Loucy (cell line): ENCODE measurements at regions not wholly inside any gene's neighbourhood (a gene's known extent, or its start where the extent isn't known, plus 50 kb on each side); places are given as distances from the start of the nearest gene placed in this dataset.

Source experiments
- CTCF ChIP-seq: fragments of 200-600 bp; sonication (generic); conservative IDR thresholded peaks from 2 replicates; pipeline ENCODE4 v1.5.1; 2014; ENCODE audit warnings: mild to moderate bottlenecking, antibody characterized with exemption, low read length
- EZH2phosphoT487 ChIP-seq: fragments of 200-600 bp; IDR thresholded peaks from 2 replicates; pipeline ENCODE4 v1.6.1; 2018; ENCODE audit warnings: antibody characterized with exemption, mild to moderate bottlenecking, moderate library complexity, borderline replicate concordance

GRCh38 chr16:73288520-73288919 is 240.6 kb upstream of the ZFHX3 start:
- TF ChIP-seq CTCF (no peak), EZH2phosphoT487 (no peak)
